ENCODE measurements at regions not wholly inside any gene's neighbourhood (a gene's known extent, or its start where the extent isn't known, plus 50 kb on each side); places are given as distances from the start of the nearest gene placed in this dataset.

DNA sequence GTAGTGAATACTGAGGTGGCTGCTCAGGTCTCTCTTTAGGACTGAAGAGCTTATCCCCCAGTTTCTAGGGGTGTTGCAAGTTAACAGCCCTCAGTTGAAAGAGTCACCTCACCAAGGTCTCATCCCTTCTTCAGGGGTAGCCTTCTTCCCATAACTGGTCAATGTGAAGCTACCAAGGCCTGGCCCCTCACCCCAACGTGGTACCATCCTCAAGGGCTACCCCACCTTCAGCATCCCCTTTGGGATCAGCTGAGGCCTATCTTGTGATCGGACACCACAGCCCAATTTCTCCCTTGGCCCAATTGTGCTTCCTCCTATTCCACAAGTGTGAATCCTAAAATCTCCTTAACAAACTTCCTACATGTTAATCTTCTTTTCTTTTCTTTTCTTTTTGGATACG is 289.5 kb upstream of the MKLN1 start:
- no peak for TF ChIP-seq CTCF (IDR thresholded peaks at IDR 0.05)
- no peak for TF ChIP-seq ZFX (IDR thresholded peaks at IDR 0.05; ENCODE audit: borderline replicate concordance)

Measured in 22Rv1 (cell line).